ENCODE measurements at regions not wholly inside any gene's neighbourhood (a gene's known extent, or its start where the extent isn't known, plus 50 kb on each side); places are given as distances from the start of the nearest gene placed in this dataset.

DNA sequence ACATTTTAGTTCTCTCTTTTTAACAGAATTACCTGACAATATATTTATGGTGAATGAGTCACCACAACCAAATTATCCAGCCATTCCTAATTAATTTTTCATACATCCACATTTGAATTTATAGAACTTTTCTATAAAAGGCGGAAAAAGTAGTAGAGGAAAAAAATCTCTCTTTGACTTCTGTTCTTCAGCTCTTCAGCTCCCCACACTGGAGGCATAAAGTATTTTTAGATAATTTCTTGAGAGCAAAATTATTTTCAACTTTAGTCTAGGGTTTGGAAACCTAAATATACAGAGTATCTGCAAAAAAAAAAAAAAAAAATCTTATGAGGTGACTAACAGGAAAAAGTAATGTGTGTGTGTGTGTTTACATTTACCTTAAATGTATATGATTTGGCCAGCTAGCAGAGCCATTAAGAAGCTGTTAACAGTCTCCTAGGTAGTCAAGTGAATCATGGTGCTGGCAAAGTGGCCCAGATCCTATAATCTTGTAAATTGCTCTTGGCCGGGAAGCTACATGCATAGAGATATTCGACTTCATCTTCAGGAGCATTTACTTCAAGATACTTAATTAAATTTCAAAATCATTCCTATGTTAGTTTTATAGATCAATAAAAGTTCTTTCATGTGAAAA, 383.1 kb upstream of the STEAP1 start:
- TF ChIP-seq, protein P1, sequence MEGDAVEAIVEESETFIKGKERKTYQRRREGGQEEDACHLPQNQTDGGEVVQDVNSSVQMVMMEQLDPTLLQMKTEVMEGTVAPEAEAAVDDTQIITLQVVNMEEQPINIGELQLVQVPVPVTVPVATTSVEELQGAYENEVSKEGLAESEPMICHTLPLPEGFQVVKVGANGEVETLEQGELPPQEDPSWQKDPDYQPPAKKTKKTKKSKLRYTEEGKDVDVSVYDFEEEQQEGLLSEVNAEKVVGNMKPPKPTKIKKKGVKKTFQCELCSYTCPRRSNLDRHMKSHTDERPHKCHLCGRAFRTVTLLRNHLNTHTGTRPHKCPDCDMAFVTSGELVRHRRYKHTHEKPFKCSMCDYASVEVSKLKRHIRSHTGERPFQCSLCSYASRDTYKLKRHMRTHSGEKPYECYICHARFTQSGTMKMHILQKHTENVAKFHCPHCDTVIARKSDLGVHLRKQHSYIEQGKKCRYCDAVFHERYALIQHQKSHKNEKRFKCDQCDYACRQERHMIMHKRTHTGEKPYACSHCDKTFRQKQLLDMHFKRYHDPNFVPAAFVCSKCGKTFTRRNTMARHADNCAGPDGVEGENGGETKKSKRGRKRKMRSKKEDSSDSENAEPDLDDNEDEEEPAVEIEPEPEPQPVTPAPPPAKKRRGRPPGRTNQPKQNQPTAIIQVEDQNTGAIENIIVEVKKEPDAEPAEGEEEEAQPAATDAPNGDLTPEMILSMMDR (IDR thresholded peaks at IDR 0.05; ENCODE audit: insufficient read depth, low read length), result no peak
- TF ChIP-seq GABPA (IDR thresholded peaks at IDR 0.05; ENCODE audit: low read depth) (no peak), POLR2AphosphoS5 (IDR thresholded peaks at IDR 0.05; ENCODE audit: low read depth) (no peak), SPI1 (IDR thresholded peaks at IDR 0.05; ENCODE audit: borderline replicate concordance, low read depth) (no peak)
- TF ChIP-seq, protein P2, sequence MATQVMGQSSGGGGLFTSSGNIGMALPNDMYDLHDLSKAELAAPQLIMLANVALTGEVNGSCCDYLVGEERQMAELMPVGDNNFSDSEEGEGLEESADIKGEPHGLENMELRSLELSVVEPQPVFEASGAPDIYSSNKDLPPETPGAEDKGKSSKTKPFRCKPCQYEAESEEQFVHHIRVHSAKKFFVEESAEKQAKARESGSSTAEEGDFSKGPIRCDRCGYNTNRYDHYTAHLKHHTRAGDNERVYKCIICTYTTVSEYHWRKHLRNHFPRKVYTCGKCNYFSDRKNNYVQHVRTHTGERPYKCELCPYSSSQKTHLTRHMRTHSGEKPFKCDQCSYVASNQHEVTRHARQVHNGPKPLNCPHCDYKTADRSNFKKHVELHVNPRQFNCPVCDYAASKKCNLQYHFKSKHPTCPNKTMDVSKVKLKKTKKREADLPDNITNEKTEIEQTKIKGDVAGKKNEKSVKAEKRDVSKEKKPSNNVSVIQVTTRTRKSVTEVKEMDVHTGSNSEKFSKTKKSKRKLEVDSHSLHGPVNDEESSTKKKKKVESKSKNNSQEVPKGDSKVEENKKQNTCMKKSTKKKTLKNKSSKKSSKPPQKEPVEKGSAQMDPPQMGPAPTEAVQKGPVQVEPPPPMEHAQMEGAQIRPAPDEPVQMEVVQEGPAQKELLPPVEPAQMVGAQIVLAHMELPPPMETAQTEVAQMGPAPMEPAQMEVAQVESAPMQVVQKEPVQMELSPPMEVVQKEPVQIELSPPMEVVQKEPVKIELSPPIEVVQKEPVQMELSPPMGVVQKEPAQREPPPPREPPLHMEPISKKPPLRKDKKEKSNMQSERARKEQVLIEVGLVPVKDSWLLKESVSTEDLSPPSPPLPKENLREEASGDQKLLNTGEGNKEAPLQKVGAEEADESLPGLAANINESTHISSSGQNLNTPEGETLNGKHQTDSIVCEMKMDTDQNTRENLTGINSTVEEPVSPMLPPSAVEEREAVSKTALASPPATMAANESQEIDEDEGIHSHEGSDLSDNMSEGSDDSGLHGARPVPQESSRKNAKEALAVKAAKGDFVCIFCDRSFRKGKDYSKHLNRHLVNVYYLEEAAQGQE (IDR thresholded peaks at IDR 0.05; ENCODE audit: insufficient replicate concordance, low read depth), result no peak
